Stimulated activated CD4-positive, alpha-beta T cell treated with anti-CD3 and anti-CD28 coated beads, Interleukin-4, amount 100 ng/mL, for 1 hour (primary cell): ENCODE measurements at regions not wholly inside any gene's neighbourhood (a gene's known extent, or its start where the extent isn't known, plus 50 kb on each side); places are given as distances from the start of the nearest gene placed in this dataset.
"Not testable (repeated sequence)": the region's sequence is repeated elsewhere in the genome, so short reads cannot be mapped to it uniquely, and the experiment has no call there.

Experiments used
- DNase-seq: peaks from one replicate; pipeline ENCODE4 v3.0.0-alpha.2; 2020

DNA sequence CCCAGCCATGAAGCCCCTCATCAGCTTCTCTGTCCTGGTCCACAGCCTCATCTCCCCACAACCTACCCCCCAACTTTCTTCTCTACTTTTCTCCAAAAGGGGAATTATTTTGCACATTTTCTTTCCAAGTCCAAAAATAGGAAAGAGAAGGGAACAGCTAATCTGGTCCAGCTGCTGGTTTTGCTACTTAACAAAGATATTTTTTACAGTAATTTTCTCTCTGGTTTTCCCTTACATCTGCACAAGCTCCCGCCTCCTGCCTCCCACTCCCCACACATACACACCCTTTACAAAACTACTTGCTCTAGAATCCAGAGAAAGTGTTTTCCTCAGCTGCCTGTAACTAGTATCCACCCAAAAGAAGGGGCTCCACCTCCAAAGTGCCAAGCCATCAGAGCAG, 177.2 kb downstream of the POLR2M start:
- no peak for DNase-seq

DNA sequence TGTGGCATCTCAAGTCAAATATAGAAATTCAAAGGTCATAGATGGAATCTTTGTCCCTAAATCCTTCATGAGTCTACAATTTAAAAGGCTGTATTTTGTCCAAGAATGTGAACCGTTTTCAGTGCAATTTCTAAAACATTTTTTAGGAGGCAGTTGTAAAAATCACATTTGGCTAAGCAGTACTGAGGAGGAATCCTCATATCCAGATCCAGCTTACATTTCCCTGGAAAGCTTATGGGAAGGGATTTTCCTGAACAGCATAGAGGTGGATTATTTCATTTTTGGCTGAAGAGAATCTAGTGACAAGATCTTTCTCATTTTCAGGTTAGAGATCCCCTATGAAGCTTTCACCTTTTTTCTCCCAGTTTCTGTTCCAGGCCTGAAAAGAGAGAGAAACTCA, 178.4 kb downstream of the POLR2M start:
- no peak for DNase-seq

DNA sequence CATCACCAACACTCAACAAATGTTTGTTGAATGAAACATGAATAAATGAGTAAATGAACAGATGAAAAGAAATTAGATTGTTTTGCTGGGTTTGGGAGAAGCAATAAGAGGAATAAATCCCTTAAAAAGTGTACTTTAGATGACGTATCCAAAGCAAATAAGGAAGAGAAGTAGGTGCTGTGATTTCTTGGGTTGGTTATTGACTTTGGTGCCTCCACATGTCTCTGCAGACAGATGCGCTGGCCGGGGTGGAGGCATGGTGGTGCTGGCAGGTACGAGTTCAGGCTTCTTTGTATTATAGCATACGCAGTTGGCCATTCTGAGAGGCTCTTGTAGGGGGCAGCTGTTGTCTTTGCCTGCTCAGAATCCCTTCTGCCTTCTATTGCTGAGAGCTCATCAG, 178.9 kb downstream of the POLR2M start:
- DNase-seq: no peak

DNA sequence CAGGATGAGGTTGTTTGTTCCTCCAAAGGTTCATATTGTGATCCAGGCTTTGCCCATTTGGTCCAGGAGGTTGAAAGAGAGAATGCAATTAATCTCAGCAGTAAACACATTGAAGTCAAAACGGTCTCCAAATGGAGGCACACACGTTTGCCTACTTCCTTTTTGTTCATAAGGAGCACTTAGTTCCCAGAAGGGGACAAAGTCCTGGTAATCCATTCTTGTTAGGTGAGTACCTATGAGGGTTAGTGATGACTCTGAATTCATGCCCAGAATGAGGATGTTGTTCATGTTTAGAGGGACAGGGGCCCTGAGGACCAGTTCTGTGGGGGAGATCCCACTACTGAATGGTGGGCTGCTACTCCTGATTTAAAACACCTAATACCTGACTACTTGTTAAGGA, 177.7 kb downstream of the ALDH1A2 start:
- no peak for DNase-seq

DNA sequence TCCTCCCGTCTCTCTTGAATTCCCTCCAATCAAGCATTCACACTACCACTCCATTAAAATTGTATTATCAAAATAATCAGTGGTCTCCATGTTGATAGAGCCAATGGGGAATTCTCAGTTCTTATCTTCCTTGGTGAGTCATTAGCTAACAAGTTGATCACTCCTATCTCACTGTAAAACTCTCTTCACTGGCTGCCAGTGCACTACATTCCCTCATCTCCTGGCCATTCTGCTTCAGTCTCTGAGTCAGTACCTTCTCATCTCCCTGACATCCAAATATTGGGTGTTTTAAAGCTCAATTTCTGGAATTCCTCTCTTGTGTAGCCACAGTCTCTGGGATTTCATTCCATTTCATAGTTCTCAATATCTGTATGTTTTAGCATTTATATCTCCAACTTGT, 175.2 kb downstream of the ALDH1A2 start:
- DNase-seq: no peak

DNA sequence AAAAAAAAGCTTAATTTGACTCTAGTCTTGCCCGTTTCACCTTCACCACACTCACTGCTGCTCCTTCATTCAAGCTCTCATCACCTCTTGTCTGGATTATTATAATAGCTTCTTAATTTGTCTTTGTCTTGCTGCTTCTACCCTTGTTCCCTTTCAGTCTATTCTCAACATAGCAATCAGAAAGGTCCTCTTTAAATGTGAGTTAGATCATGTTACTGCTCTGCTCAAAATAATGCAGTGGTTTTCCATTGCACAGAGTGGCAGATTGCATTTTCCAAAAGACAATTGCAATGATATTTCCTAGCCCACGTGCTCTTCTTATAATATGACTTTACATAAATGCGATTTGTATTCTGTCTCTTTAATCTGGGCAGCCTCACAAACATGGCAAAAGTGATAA, 174.6 kb downstream of the ALDH1A2 start:
- DNase-seq: no peak

DNA sequence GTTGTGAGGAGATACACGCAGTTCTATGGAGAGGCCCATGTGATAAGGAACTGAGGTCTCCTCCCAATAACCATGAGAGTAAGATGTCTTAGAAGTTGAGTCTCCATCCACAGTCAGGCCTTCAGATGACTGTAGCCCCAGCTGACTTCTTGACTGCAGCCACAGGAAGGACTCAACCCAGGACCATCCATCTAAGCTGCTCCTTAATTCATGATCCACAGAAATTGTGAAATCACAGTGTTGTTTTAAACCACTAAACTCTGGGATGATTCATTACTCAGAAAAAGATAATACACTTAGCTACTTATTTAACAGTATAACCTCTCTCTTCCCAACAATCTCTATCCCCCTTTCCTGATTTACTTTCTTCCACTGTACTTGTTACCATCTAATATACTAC, 173.3 kb downstream of the ALDH1A2 start:
- DNase-seq: no peak

DNA sequence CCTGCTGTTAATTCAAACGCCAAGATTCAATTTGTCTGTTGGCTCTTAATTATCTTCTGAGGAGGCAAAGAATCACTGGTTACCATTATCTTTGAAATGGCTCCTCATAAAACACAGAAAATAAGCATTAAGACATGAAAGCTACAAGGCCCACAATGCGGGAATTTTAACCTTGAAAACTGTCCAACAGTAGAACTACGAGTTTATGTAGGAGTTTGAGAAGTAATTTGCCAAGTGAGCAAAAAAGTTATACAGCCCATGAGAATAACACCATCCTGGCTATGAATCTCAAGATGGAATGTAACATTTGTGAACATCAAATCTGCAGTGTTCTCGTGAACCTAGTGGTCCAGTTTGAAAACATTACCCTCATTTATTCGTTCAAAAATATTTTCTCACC, 172.5 kb downstream of the ALDH1A2 start:
- no peak for DNase-seq

DNA sequence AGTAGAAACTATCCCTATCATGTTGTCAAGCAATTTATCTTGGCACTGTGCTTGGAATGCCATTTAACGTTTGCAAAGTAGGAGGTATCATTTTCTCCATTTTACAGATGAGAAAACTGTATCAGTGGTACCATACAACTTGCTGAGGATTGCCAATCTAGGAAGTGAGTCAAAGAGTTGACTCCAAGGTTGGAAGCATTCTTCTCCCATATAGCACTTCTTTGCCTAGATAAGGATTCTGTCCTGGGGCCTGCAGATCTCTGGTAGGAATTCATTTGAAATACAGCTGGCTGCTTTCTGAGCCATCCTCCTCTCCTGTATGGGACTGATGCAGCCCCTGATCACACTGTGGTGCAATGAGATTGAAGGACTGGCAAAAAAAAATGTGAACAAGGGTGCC, 170.2 kb downstream of the ALDH1A2 start:
- DNase-seq: no peak

DNA sequence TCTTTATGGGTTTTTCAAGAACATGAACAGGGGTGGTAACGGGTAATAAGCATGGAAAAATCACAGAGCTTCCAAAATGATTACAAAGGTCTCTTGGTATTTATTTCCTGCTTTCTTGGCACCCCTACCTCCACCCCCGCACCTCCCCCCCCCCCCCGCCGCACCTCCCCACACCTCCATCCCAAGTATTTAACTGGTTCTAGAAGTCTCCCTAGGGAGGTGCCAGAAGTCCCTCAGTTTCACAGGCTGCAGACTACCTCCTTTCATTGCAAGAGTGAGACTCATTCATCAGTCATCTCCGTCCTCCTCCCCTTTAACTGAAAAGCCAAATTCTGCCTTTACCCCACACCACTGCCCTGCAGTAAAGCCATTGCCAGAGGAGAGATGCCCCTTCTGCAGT, 169.4 kb downstream of the ALDH1A2 start:
- no peak for DNase-seq

DNA sequence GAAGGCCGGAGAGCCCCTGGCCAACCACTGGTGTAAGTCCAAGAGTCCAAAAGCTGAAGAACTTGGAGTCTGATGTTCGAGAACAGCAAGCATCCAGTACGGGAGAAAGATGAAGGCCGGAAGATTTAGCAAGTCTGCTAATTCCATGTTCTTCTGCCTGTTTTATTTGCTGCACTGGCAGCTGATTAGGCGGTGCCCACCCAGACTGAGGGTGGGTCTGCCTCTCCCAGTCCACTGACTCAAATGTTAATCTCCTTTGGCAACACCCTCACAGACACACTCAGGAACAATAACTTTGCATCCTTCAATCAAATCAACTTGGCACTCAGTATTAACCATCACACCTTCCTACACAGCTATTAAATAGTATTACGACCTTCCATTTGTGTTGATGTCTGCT, 168.6 kb downstream of the ALDH1A2 start:
- DNase-seq: not testable (repeated sequence)

DNA sequence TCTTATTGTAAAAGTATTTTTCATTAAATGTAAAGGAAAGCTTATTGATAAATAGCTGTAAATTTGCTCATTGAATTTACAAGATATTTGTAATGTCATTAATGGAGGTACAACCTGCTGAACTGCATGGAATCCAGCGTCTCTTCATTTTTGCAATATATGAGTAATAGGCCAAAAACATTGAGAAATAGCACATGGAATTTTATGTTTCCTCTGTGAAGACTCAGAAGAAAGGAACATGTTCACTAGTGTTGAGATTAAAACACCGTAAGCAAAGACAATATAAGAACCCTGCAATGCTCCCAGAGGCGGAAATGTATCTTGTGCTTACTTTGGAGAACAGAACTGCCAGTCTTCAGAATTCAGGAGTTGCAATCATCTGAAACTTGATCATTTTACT, 167.6 kb downstream of the ALDH1A2 start:
- no peak for DNase-seq

DNA sequence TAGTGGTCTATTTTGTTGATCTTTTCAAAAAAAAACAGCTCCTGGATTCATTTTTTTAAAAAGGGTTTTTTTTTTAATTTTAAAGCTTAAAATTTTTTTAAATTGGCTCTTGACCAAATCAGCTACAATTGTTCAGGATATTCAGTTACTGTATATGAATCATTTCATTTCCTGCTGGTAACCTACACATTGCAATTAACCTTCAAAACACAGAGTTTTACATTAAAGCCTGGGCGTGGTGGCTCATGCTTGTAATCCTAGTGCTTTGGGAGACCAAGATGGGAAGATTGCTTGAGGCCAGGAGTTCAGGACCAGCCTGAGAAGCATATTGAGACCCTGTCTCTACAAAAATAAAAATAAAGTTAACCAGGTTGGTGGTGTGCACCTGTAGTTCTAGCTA, 163.4 kb downstream of the ALDH1A2 start:
- DNase-seq: no peak
